MM.1S (cell line): ENCODE measurements at regions not wholly inside any gene's neighbourhood (a gene's known extent, or its start where the extent isn't known, plus 50 kb on each side); places are given as distances from the start of the nearest gene placed in this dataset.

ENCODE experiments used
- DNase-seq: peaks from one replicate; pipeline ENCODE4 v3.0.0-alpha.2; 2015
- H2AFZ ChIP-seq: fragments of 300-600 bp; sonication (generic); 2 replicates; pipeline ENCODE4 v1.6.0; 2016; ENCODE audit warnings: antibody characterized with exemption, low read length
- H3F3A ChIP-seq: fragments of 300-600 bp; sonication (generic); 2 replicates; pipeline ENCODE4 v1.6.1; 2016; ENCODE audit warnings: mild to moderate bottlenecking, antibody characterized with exemption, low read length, moderate library complexity, mixed read lengths; ENCODE audit not compliant: insufficient read depth
- H3K27ac ChIP-seq: fragments of 300-600 bp; sonication (generic); 2 replicates; pipeline ENCODE4 v1.5.1; 2016; ENCODE audit warnings: mild to moderate bottlenecking, low read length
- H3K27me3 ChIP-seq: fragments of 300-600 bp; sonication (generic); replicated peaks from 2 replicates; pipeline ENCODE4 v1.6.0; 2016; ENCODE audit warnings: low read length; ENCODE audit not compliant: insufficient read depth
- H3K36me3 ChIP-seq: fragments of 300-600 bp; sonication (generic); replicated peaks from 2 replicates; pipeline ENCODE4 v1.6.1; 2016; ENCODE audit warnings: mild to moderate bottlenecking, low read length, mixed read lengths; ENCODE audit not compliant: insufficient read depth
- H3K4me1 ChIP-seq: fragments of 300-600 bp; sonication (generic); 2 replicates; pipeline ENCODE4 v1.6.1; 2016; ENCODE audit warnings: low read length, mixed read lengths
- H3K4me2 ChIP-seq: fragments of 300-600 bp; sonication (generic); 2 replicates; pipeline ENCODE4 v1.6.0; 2016; ENCODE audit warnings: low read depth, low read length
- H3K4me3 ChIP-seq: fragments of 300-600 bp; sonication (generic); 2 replicates; pipeline ENCODE4 v1.5.1; 2016; ENCODE audit warnings: low read length, mixed read lengths
- H3K79me2 ChIP-seq: fragments of 300-600 bp; sonication (generic); 2 replicates; pipeline ENCODE4 v1.6.1; 2016; ENCODE audit warnings: mixed run types, low read length, mixed read lengths
- H3K9ac ChIP-seq: fragments of 300-600 bp; sonication (generic); 2 replicates; pipeline ENCODE4 v1.6.1; 2016; ENCODE audit warnings: low read length, mixed read lengths
- H3K9me2 ChIP-seq: fragments of 300-600 bp; sonication (generic); replicated peaks from 2 replicates; pipeline ENCODE4 v1.6.1; 2016; ENCODE audit warnings: mild to moderate bottlenecking, low read length, mixed read lengths; ENCODE audit not compliant: insufficient read depth
- H3K9me3 ChIP-seq: fragments of 300-600 bp; sonication (generic); replicated peaks from 2 replicates; pipeline ENCODE4 v1.6.1; 2016; ENCODE audit warnings: mild to moderate bottlenecking, low read length, mixed read lengths; ENCODE audit not compliant: insufficient read depth
- H4K20me1 ChIP-seq: fragments of 300-600 bp; sonication (generic); 2 replicates; pipeline ENCODE4 v1.6.1; 2016; ENCODE audit warnings: mild to moderate bottlenecking, low read length, moderate library complexity, mixed read lengths; ENCODE audit not compliant: insufficient read depth
- CTCF ChIP-seq: fragments of 300-600 bp; sonication (generic); IDR thresholded peaks from 2 replicates; pipeline ENCODE4 v1.5.1; 2016; ENCODE audit warnings: antibody characterized with exemption, low read length, mixed read lengths
- EZH2 ChIP-seq: fragments of 300-600 bp; sonication (generic); optimal IDR thresholded peaks from 2 replicates; pipeline ENCODE3; 2017; ENCODE audit warnings: low read depth, mild to moderate bottlenecking, antibody characterized with exemption, low read length, mixed read lengths
- EZH2phosphoT487 ChIP-seq: fragments of 300-600 bp; sonication (generic); IDR thresholded peaks from 2 replicates; pipeline ENCODE4 v1.6.1; 2018; ENCODE audit warnings: antibody characterized with exemption, low read length

GRCh38 chr4:120319046-120319767 is 252.6 kb upstream of the MAD2L1 start:
- Histone ChIP-seq H3K79me2 (no peaks in the 10 kb centered on the region), H3K4me3 (no peak overlapping the region), H3K36me3 (no peaks in the 10 kb centered on the region), H3F3A (no peaks in the 10 kb centered on the region), H3K9me2 (no peaks in the 10 kb centered on the region), H3K9me3 (no peaks in the 10 kb centered on the region), H4K20me1 (no peaks in the 10 kb centered on the region), H3K4me1 (no peaks in the 10 kb centered on the region), H3K9ac (no peak overlapping the region), H2AFZ (no peak overlapping the region), H3K27me3 (no peaks in the 10 kb centered on the region), H3K27ac (no peak overlapping the region), H3K4me2 (no peak overlapping the region)
- DNase-seq: no peak
- TF ChIP-seq EZH2 (no peak), EZH2phosphoT487 (no peak), CTCF (no peak)

GRCh38 chr4:120318196-120318846 is 251.7 kb upstream of the MAD2L1 start:
- no peak overlapping the region for H2AFZ ChIP-seq
- no peaks in the 10 kb centered on the region for H3K9me3 ChIP-seq
- H3K9ac ChIP-seq: no peak overlapping the region
- H3K4me2 ChIP-seq: no peak overlapping the region
- TF ChIP-seq EZH2phosphoT487 (no peak), EZH2 (no peak), CTCF (no peak)
- no peaks in the 10 kb centered on the region for H3K36me3 ChIP-seq
- no peaks in the 10 kb centered on the region for H4K20me1 ChIP-seq
- no peaks in the 10 kb centered on the region for H3F3A ChIP-seq
- H3K27ac ChIP-seq: no peak overlapping the region
- H3K79me2 ChIP-seq: no peaks in the 10 kb centered on the region
- H3K4me1 ChIP-seq: no peaks in the 10 kb centered on the region
- DNase-seq: no peak
- no peaks in the 10 kb centered on the region for H3K27me3 ChIP-seq
- no peaks in the 10 kb centered on the region for H3K9me2 ChIP-seq
- H3K4me3 ChIP-seq: no peak overlapping the region

- Histone ChIP-seq H3K9me2 (no peaks in the 10 kb centered on the region), H3K36me3 (no peaks in the 10 kb centered on the region), H3K9ac (no peak overlapping the region), H3K27ac (no peak overlapping the region), H4K20me1 (no peaks in the 10 kb centered on the region), H3K27me3 (no peaks in the 10 kb centered on the region), H3K4me3 (no peak overlapping the region), H2AFZ (no peak overlapping the region), H3K4me2 (no peak overlapping the region), H3K9me3 (no peaks in the 10 kb centered on the region), H3F3A (no peaks in the 10 kb centered on the region), H3K79me2 (no peaks in the 10 kb centered on the region), H3K4me1 (no peaks in the 10 kb centered on the region)
- no peak for TF ChIP-seq CTCF
- no peak for TF ChIP-seq EZH2phosphoT487
- TF ChIP-seq EZH2: no peak
- DNase-seq: no peak
Measured at GRCh38 chr4:120317713-120318112, 251.1 kb upstream of the MAD2L1 start.
